IPS DF 6.9 (cell line): ENCODE measurements at regions not wholly inside any gene's neighbourhood (a gene's known extent, or its start where the extent isn't known, plus 50 kb on each side); places are given as distances from the start of the nearest gene placed in this dataset.
"Not testable (repeated sequence)": the region's sequence is repeated elsewhere in the genome, so short reads cannot be mapped to it uniquely, and the experiment has no call there.

Source experiments
- DNase-seq: peaks from one replicate; pipeline ENCODE4 v3.0.0-alpha.2; 2013; ENCODE audit warnings: low read depth, low spot score
- H3K27ac ChIP-seq: one replicate; pipeline ENCODE4 v1.5.1; 2013; ENCODE audit warnings: low read length, control low read depth
- H3K27me3 ChIP-seq: 2 replicates; pipeline ENCODE4 v1.6.1; 2013; ENCODE audit warnings: mild to moderate bottlenecking, low read length; ENCODE audit not compliant: control insufficient read depth, insufficient read depth
- H3K36me3 ChIP-seq: 2 replicates; pipeline ENCODE4 v1.6.1; 2013; ENCODE audit warnings: low read length; ENCODE audit not compliant: control insufficient read depth, insufficient read depth
- H3K4me1 ChIP-seq: 2 replicates; pipeline ENCODE4 v1.6.1; 2013; ENCODE audit warnings: low read length; ENCODE audit not compliant: control insufficient read depth, insufficient read depth
- H3K4me3 ChIP-seq: 2 replicates; pipeline ENCODE4 v1.5.1; 2013; ENCODE audit warnings: mild to moderate bottlenecking, low read length
- H3K9me3 ChIP-seq: 2 replicates; pipeline ENCODE4 v1.6.1; 2013; ENCODE audit warnings: low read length, inconsistent platforms; ENCODE audit not compliant: control insufficient read depth, insufficient read depth
- WGBS: extraction: QIAGEN DNeasy Blood & Tissue Kit; methylation state at CpG from one replicate; pipeline ENCODE4 v1.1.7; 2013; ENCODE audit warnings: mixed read lengths, missing lambda C conversion rate; ENCODE audit not compliant: insufficient read length, insufficient coverage; 5-methylcytosine and 5-hydroxymethylcytosine counted together

DNA sequence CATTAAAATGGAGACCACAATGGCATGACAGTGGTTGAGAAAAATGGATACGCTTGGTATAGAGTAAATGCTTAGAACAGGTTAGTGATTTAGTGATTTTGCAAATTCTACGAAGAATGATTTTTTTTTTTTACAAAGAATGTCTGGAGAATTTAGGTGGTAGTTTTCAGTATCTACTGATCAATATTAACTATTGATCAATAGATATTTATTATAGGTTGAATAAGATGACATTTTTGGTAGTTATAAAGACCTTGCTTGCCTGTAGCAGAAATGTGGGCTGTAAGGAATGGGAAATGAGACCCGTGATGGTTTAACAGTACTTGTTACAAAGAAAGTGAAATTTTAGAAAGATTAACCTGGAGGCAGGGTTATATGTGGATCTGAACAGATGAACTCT lies 137.5 kb downstream of the NR2F2 start:
- no peaks in the 10 kb centered on the region for H3K4me1 ChIP-seq
- H3K9me3 ChIP-seq = no peaks in the 10 kb centered on the region
- H3K27me3 ChIP-seq = no peaks in the 10 kb centered on the region; the same call in 1 of the 2 replicates
- H3K4me3 ChIP-seq = no peak overlapping the region
- no CpG with 5 or more reads among the region's 3 CpGs for WGBS
- H3K27ac ChIP-seq = no peak overlapping the region
- H3K36me3 ChIP-seq = no peaks in the 10 kb centered on the region
- no peak for DNase-seq

DNA sequence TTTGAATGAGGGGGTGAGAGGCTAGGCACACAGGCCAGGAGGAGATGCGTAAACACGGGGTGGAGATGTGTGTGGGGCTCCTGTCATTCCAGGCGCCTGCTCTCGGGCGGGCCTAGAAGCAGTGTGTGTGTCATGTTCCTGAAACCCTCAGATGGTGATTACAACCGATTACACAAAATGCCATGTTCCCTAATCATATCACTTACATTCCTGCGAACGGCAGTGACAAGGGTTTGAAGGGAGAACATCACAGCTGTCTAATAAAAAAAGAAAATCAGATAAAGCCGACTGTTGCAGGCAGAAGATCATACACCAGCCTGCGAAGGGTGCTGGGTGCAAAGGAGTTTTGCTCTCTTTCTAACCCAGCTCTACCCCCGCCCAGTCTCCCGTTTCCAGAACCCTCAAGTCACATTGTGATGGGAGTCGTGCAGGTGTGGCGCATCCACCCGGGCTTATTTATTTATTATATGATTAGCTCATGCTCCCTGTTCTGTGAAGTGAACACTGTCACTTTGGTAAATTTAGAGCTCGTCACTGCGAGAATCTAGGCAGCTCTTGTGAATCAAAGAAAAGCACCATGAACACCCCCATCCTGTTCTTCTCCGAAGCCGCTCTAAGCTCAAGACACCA lies 140.3 kb downstream of the NR2F2 start:
- H3K27ac ChIP-seq = no peak overlapping the region
- DNase-seq = no peak
- no peaks in the 10 kb centered on the region for H3K4me1 ChIP-seq
- no peaks in the 10 kb centered on the region for H3K27me3 ChIP-seq
- no peak overlapping the region for H3K4me3 ChIP-seq
- WGBS = no CpG with 5 or more reads among the region's 19 CpGs
- H3K36me3 ChIP-seq = no peaks in the 10 kb centered on the region
- H3K9me3 ChIP-seq = no peaks in the 10 kb centered on the region

- H3K9me3 ChIP-seq = no peaks in the 10 kb centered on the region
- H3K36me3 ChIP-seq = no peaks in the 10 kb centered on the region
- no peaks in the 10 kb centered on the region for H3K4me1 ChIP-seq
- no peak overlapping the region for H3K27ac ChIP-seq
- WGBS = no CpG with 5 or more reads among the region's 3 CpGs
- H3K4me3 ChIP-seq = no peak overlapping the region
- H3K27me3 ChIP-seq = no peaks in the 10 kb centered on the region
- no peak for DNase-seq
These were observed 142.2 kb downstream of the NR2F2 start for GRCh38 chr15:96472681-96473080.

DNA sequence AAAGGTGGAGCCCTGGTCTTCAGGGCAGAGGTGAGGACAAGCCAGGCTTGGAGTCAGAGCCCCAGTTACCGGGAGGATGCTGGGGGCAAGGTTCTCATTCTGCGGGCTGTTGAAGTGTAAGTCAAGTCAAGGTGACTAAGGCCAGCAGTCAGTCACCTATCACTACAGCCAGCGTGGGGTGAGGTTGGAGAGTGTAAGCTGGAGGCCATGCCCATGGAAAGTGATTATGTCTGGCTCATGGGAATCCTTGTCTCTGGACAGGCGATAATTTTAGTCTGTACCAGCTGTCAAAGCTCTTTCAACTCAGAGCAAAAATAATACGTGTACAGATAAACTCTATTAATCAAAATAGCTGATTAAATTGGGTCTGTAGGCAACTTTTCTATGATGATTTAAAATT lies 143.1 kb downstream of the NR2F2 start:
- no peak overlapping the region for H3K4me3 ChIP-seq
- WGBS = no CpG with 5 or more reads among the region's 5 CpGs
- no peak overlapping the region for H3K27ac ChIP-seq
- no peak for DNase-seq
- no peaks in the 10 kb centered on the region for H3K27me3 ChIP-seq
- no peaks in the 10 kb centered on the region for H3K9me3 ChIP-seq
- no peaks in the 10 kb centered on the region for H3K4me1 ChIP-seq
- H3K36me3 ChIP-seq = no peaks in the 10 kb centered on the region

DNA sequence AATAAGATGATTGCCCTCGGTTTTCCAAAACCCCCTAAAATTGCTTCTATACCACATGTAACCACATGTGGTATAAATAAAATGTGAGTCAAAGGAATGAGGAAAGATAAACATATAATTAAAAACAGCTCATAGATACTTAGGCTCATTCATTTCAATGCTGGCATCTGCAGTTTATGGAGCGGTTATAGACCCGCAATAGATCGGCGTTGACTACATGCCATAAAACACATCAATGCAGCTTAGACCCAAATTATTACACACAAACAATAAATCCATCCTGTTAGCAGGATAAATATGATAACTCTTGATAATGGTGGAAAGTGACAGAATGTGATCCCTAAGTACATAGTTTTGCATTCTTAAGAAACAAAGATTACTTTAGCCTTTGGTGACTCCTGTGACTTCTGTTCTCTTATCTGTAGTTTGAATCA lies 143.7 kb downstream of the NR2F2 start:
- no peak for DNase-seq
- Histone ChIP-seq H3K9me3 (no peaks in the 10 kb centered on the region), H3K36me3 (no peaks in the 10 kb centered on the region), H3K27ac (no peak overlapping the region), H3K4me3 (no peak overlapping the region), H3K27me3 (no peaks in the 10 kb centered on the region), H3K4me1 (no peaks in the 10 kb centered on the region)
- WGBS = no CpG with 5 or more reads among the region's 5 CpGs

DNA sequence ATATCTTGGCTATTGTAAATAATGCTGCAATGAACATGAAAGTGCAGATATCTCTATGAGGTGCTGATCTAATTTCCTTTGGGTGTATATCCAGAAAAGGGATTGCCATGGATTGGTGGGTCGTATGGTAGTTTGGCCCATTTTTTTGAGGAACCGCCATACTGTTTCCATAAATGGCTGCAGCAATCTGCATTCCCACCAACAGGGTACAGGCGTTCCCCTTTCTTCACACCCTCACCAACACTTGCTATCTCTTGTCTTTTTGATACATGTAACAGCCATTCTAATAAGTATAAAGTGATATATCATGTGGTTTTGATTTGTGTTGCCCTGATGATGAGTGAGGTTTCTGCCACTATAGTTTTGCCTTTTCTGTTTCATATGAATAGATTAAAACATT lies 146.7 kb downstream of the NR2F2 start:
- DNase-seq = no peak
- no peaks in the 10 kb centered on the region for H3K9me3 ChIP-seq
- no CpG with 5 or more reads among the region's 3 CpGs for WGBS
- H3K27ac ChIP-seq = no peak overlapping the region
- no peaks in the 10 kb centered on the region for H3K4me1 ChIP-seq
- H3K36me3 ChIP-seq = no peaks in the 10 kb centered on the region
- no peaks in the 10 kb centered on the region for H3K27me3 ChIP-seq
- H3K4me3 ChIP-seq = no peak overlapping the region

GRCh38 chr15:96484412-96484811 lies 153.9 kb downstream of the NR2F2 start:
- not testable (repeated sequence) for H3K36me3 ChIP-seq, H3K4me1 ChIP-seq, H3K4me3 ChIP-seq, DNase-seq, H3K27ac ChIP-seq, H3K9me3 ChIP-seq, H3K27me3 ChIP-seq
- WGBS = no CpG with 5 or more reads among the region's 1 CpG

- Histone ChIP-seq H3K27ac (no peak overlapping the region), H3K27me3 (no peaks in the 10 kb centered on the region), H3K36me3 (no peaks in the 10 kb centered on the region), H3K4me3 (no peak overlapping the region), H3K4me1 (no peaks in the 10 kb centered on the region), H3K9me3 (no peaks in the 10 kb centered on the region)
- no peak for DNase-seq
These were observed 154.3 kb downstream of the NR2F2 start for GRCh38 chr15:96484830-96485229.

- Histone ChIP-seq H3K27me3 (no peaks in the 10 kb centered on the region), H3K4me1 (no peaks in the 10 kb centered on the region), H3K27ac (no peak overlapping the region), H3K36me3 (no peaks in the 10 kb centered on the region), H3K4me3 (no peak overlapping the region), H3K9me3 (no peaks in the 10 kb centered on the region)
- no CpG with 5 or more reads among the region's 3 CpGs for WGBS
- DNase-seq = no peak
These were observed 156.7 kb downstream of the NR2F2 start for GRCh38 chr15:96487245-96487644.

- not testable (repeated sequence) for DNase-seq, H3K9me3 ChIP-seq, H3K27me3 ChIP-seq, H3K4me1 ChIP-seq, H3K27ac ChIP-seq, H3K4me3 ChIP-seq, H3K36me3 ChIP-seq
- no CpG with 5 or more reads among the region's 15 CpGs for WGBS
These were observed 160.7 kb downstream of the NR2F2 start for GRCh38 chr15:96491066-96491699.
